Fibroblast of mammary gland (primary cell): ENCODE measurements at regions not wholly inside any gene's neighbourhood (a gene's known extent, or its start where the extent isn't known, plus 50 kb on each side); places are given as distances from the start of the nearest gene placed in this dataset.

Source experiments
- DNase-seq: peaks from one replicate; pipeline ENCODE4 v3.0.0-alpha.2; 2010; ENCODE audit warnings: low read depth
- H3K4me3 ChIP-seq: 2 replicates; pipeline ENCODE4 v1.5.1; 2011; ENCODE audit warnings: low read depth, mild to moderate bottlenecking, low read length, moderate library complexity; ENCODE audit not compliant: control insufficient read depth
- CTCF ChIP-seq: conservative IDR thresholded peaks from 2 replicates; pipeline ENCODE4 v1.5.1; 2011; ENCODE audit warnings: low read depth, low read length, inconsistent platforms; ENCODE audit not compliant: control insufficient read depth, insufficient read depth

- TF ChIP-seq CTCF: no peak
- H3K4me3 ChIP-seq: no peak overlapping the region
- DNase-seq: no peak
These were observed 91.8 kb upstream of the PREP start for GRCh38 chr6:105494688-105495087.

GRCh38 chr6:105493736-105494135, 90.9 kb upstream of the PREP start:
- no peak for DNase-seq
- no peak for TF ChIP-seq CTCF

GRCh38 chr6:105492706-105493673, 90.1 kb upstream of the PREP start:
- DNase-seq: peak; percentile 30
- H3K4me3 ChIP-seq: no peak overlapping the region
- no peak for TF ChIP-seq CTCF

More at GRCh38 chr6:105493736-105494135, 90.9 kb upstream of the PREP start:
- no peak overlapping the region for H3K4me3 ChIP-seq

- H3K4me3 ChIP-seq: no peak overlapping the region
- TF ChIP-seq CTCF: no peak
- no peak for DNase-seq
These were observed 86.3 kb upstream of the PREP start for GRCh38 chr6:105489216-105489530.

GRCh38 chr6:105488516-105489215, 85.8 kb upstream of the PREP start:
- no peak for DNase-seq
- H3K4me3 ChIP-seq: no peak overlapping the region
- no peak for TF ChIP-seq CTCF

- no peak overlapping the region for H3K4me3 ChIP-seq
- no peak for TF ChIP-seq CTCF
- no peak for DNase-seq
These were observed 84.3 kb upstream of the PREP start for GRCh38 chr6:105487040-105487790.
